Fibroblast of skin of left biceps (primary cell): ENCODE measurements at regions not wholly inside any gene's neighbourhood (a gene's known extent, or its start where the extent isn't known, plus 50 kb on each side); places are given as distances from the start of the nearest gene placed in this dataset.
"Not testable (repeated sequence)": the region's sequence is repeated elsewhere in the genome, so short reads cannot be mapped to it uniquely, and the experiment has no call there.

Source experiments
- DNase-seq, 2 experiments: peaks; one replicate each; pipeline ENCODE4 v3.0.0-alpha.2; 2013; ENCODE audit warnings: low read depth in 2 of 2

- no peak for DNase-seq
These were observed 89.2 kb upstream of the STMND1 start for GRCh38 chr6:17012421-17013225.

DNA sequence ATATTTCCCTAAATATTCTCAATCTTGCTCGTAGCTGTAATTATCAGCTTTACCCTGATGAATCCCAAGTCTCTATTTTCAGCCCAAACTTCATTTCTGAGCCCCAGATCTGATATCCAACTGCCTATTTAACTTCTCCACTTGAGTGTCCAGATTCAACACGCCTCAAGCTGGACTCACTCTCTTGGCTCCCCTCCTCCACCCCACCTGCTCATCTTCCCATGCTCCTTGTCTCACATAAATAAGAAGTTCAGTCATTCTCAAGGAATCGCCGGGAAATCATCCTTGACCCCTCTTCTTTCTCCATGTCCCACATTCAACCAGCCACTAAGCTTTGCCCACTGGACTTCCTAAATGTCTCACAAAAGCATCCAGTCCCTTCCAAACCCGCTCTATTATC is 89.9 kb upstream of the STMND1 start:
- DNase-seq = no peak

DNA sequence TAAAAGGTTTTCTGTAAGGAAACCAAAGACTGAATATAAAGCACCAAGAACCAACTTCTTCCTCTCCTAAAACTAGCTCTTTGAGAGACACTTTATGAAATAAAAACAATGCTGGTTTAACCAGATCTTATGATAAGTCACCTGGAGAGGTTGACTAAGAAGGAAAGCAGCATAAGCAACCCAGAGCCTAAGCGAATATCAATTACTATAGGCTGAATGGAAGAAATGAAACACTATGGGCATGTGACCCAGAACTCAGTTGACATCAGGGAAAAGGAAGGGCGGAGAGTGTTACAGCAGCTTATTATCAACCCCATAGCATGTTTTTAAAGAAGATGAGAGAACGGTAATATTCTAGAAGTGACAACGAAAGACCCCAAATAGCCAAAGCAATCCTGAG is 94.1 kb upstream of the STMND1 start:
- no peak for DNase-seq

DNA sequence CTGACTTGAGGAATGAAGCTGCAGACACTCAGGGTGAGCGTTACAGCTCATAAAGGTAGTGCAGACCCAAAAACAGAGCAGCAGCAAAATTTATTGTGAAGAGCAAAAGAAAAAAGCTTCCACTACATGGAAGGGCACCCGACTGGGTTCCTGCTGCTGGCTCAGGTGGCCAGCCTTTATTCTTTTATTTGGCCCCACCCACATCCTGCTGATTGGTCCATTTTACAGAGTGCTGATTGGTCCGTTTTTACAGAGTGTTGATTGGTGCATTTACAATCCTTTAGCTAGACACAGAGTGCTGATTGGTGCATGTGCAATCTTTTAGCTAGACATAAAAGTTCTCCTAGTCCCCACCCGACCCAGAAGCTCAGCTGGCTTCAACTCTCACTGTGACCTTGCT is 95.3 kb upstream of the STMND1 start:
- no peak for DNase-seq

- DNase-seq = no peak
These were observed 97.6 kb upstream of the STMND1 start for GRCh38 chr6:17004269-17004668.

DNA sequence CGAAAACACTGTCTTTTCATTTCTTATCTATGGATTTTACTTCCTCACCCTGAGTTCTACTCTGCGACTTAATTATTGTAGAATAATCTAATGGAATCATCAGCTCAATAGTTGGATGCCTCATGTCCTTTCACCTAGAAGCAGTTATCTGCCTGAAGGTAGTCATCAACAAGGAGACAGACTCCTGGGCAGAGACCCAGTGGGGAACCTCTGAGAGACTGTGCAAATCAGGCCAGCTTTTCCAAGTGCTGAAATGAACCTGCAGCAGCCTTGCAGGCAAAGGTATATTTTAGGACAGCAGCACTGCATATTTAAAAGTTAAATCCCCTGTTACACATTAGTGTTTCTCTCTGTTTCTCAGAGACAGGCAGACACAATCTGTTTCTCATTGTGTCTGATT is 99.7 kb upstream of the STMND1 start:
- DNase-seq = no peak

- DNase-seq = no peak
These were observed 100.7 kb upstream of the STMND1 start for GRCh38 chr6:17001188-17001587.

DNA sequence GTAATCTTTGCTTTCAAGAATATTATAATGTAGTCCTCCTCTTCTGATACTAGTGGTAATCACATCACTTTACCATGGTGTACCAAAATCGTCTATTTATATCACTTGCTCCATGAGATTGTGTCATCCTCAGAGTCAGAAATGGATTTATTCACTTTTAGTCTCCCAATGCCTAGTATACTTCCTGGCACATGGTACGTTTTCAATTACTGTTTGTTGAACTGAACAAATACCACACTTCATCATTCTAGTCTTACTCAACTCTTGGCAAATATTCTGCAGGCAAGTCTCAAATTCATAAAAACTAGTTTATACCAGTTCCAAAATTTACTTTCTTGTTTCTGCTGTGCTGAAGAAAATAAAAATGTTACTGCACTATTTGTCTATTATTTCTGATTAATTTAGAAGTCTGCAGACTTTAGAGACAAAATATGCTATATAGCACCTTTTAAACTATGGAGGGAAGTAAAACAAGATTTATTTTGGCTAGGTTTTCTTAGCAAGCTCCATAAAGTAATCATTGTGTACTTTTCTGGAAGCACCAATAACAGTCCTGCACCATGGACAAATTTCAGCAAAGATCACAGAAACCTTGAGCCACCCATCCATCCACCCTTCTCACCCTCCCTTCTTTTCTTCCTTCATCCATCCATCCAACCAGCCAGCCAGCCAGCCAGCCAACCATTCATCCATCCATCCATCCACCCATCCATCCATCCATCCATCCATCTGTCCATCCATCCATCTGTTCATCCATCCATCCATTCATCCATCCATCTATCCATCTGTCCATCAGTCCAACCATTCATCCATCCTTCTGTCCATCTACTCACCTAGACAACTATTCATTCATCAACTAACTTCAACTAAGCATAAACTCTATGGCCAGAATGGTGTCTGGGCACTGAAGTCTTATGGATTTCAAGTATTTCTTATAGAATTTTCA is 102.1 kb upstream of the STMND1 start:
- peak; percentile 85 to 86 for DNase-seq

- no peak for DNase-seq
These were observed 103.4 kb upstream of the STMND1 start for GRCh38 chr6:16998461-16998860.

- no peak for DNase-seq
These were observed 106.2 kb upstream of the STMND1 start for GRCh38 chr6:16995511-16996250.

- no peak for DNase-seq
These were observed 108.5 kb upstream of the STMND1 start for GRCh38 chr6:16993396-16993795.

DNA sequence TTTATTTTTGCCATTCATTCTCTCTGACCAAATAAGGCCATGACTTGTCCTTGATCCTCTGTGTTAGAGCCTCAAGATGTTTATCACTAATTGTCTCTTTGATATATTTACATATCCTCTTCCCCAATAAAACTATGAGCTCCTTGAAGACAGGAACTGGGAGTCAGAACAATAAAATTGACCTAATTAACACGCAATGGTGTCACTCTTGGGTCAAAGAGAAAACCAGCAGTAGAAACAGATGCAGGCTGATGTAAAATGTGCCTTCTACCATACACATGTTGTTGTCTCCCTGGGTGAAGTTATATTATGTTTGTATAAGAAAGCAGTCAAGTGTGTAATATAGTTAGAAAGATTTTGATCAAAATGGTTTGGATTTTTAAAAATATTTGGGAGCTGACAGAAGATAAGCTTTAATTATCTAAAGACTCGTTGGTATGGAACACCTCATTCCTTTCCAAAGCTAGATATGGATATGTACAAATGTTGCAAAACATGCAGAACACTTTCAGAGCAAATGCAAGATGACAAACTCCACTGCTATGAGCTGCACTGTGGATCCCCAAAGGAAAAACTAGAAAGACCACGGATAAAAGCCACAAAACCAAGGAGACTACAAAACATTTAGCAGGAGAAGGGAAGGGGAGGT is 109.7 kb upstream of the STMND1 start:
- no peak for DNase-seq

- not testable (repeated sequence) for DNase-seq
These were observed 111.9 kb upstream of the STMND1 start for GRCh38 chr6:16989976-16990375.

- DNase-seq = no peak
These were observed 112.5 kb upstream of the STMND1 start for GRCh38 chr6:16989382-16989781.

DNA sequence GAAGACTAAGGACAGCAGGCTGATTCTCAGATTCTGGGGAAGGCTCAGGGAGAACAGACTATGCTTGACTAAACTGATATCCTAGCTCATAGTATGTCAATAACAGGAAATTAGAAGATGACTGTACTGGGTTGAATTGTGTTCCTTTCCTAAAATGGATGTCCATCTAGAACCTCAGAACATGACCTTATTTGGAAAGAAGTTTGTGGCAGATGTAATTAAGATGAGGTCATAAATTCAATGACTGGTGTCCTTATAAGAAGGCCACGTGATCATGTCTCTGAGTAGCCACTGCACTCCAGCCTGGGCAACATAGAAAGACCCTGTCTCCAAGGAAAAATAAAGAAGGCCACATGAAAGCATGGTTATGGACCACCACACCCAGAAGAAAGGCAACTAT is 113.9 kb upstream of the STMND1 start:
- no peak for DNase-seq

DNA sequence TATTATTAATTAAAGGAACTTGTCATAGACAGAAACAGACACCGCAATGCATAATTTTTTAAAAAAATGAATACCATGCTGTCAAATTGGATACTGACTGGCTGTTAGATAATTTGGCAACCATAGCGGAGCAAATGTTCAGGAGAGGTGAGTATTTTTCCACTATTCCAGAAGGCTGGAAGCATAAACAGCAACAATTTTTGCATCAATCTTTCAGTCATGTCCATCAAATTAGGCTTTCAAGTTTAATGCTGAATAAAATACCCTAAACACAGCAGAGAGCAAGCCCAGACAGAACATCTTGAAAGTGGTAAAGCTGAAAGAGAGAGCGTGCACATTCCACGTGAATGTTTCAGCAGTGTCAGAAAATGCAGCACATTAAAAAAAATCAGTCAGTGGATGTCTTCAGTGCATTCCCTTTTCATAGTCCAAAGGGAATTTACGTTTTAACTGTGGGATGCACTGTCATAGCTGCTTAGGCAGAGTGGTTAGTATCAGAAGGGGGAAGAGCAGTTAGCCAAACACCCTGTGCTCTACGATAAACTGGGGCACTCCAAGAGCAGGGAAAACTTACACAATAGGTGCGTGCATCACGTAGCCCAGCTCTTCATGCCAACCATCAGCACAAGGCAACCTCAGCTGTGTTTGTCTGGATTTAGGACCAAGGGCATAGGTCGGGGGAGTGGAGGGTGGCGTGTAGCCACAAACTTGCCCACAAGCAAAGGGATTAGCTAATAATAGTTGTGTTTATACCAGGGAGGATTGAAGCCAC is 116.2 kb upstream of the STMND1 start:
- peak; percentile 83 to 85 for DNase-seq

- peak; percentile 99 for DNase-seq
These were observed 119.0 kb upstream of the STMND1 start for GRCh38 chr6:16982807-16983206.

- DNase-seq = no peak
These were observed 122.0 kb upstream of the STMND1 start for GRCh38 chr6:16979677-16980370.

GRCh38 chr6:16978686-16979085 is 123.2 kb upstream of the STMND1 start:
- no peak for DNase-seq
